Naive thymus-derived CD4-positive, alpha-beta T cell (primary cell): ENCODE measurements at regions not wholly inside any gene's neighbourhood (a gene's known extent, or its start where the extent isn't known, plus 50 kb on each side); places are given as distances from the start of the nearest gene placed in this dataset.

ENCODE experiments used
- ATAC-seq: fragments of 150-1000 bp; cut with Tn5 transposase; 2 replicates; pipeline ENCODE4 v1.10.0; 2021; ENCODE audit warnings: mild to moderate bottlenecking, moderate library complexity
- CTCF ChIA-PET: fragments of 350-600 bp; sonication (Branson Sonifier 250); formaldehyde crosslinking; loops from one replicate; lab custom pipeline; 2021; ENCODE audit warnings: antibody characterized with exemption; lab: Charles Lee
- POLR2A ChIA-PET: fragments of 350-600 bp; sonication (Branson Sonifier 250); formaldehyde crosslinking; loops from one replicate; lab custom pipeline; 2021; ENCODE audit warnings: antibody characterized with exemption, inconsistent platforms; lab: Charles Lee
- DNase-seq, 9 donors: peaks; one replicate each; pipeline versions ENCODE4 v3.0.0 to v3.0.0-alpha.2; 2020 to 2022; ENCODE audit warnings: mixed read lengths in 1 of 9
- H3K27ac ChIP-seq: one replicate; pipeline ENCODE4 v1.7.0; 2013; ENCODE audit warnings: mild to moderate bottlenecking, low read depth, low read length, moderate library complexity
- H3K27me3 ChIP-seq, 2 donors: one replicate each; pipeline ENCODE4 v1.7.0; 2013; ENCODE audit warnings: low read length in 2 of 2, mild to moderate bottlenecking in 2 of 2, moderate library complexity in 2 of 2; ENCODE audit not compliant: control insufficient read depth in 2 of 2, insufficient read depth in 2 of 2
- H3K36me3 ChIP-seq, 3 experiments: 1 replicate in 2 of 3; 2 replicates in 1 of 3; pipeline ENCODE4 v1.7.0; 2013; ENCODE audit warnings: low read length in 3 of 3, mild to moderate bottlenecking in 3 of 3, moderate library complexity in 1 of 3; ENCODE audit not compliant: insufficient read depth in 3 of 3, control insufficient read depth in 2 of 3
- H3K4me1 ChIP-seq, 2 donors: one replicate each; pipeline ENCODE4 v1.7.0; 2013; ENCODE audit warnings: low read length in 2 of 2, mild to moderate bottlenecking in 2 of 2, moderate library complexity in 1 of 2; ENCODE audit not compliant: control insufficient read depth in 2 of 2, insufficient read depth in 2 of 2
- H3K4me3 ChIP-seq: 2 replicates; pipeline ENCODE4 v1.7.0; 2013; ENCODE audit warnings: mild to moderate bottlenecking, low read length
- H3K9me3 ChIP-seq, 3 experiments: 1 replicate in 2 of 3; 2 replicates in 1 of 3; pipeline ENCODE4 v1.7.0; 2013; ENCODE audit warnings: low read length in 3 of 3; ENCODE audit not compliant: control insufficient read depth in 2 of 3
- H3K27ac Mint-ChIP-seq, 9 donors: one replicate each; pipeline ENCODE4 v1.8.0; 2020 to 2022; ENCODE audit warnings: mixed read lengths in 9 of 9, mild to moderate bottlenecking in 8 of 9, moderate library complexity in 5 of 9, inconsistent platforms in 2 of 9
- H3K27me3 Mint-ChIP-seq, 5 donors: one replicate each; pipeline ENCODE4 v1.8.0; 2021 to 2022; ENCODE audit warnings: mixed read lengths in 5 of 5, mild to moderate bottlenecking in 1 of 5
- H3K36me3 Mint-ChIP-seq, 5 donors: one replicate each; pipeline ENCODE4 v1.8.0; 2020 to 2022; ENCODE audit warnings: mixed read lengths in 5 of 5, mild to moderate bottlenecking in 3 of 5, inconsistent platforms in 1 of 5
- H3K4me1 Mint-ChIP-seq, 7 donors: one replicate each; pipeline ENCODE4 v1.8.0; 2020 to 2022; ENCODE audit warnings: mixed read lengths in 7 of 7, mild to moderate bottlenecking in 3 of 7, inconsistent platforms in 1 of 7
- H3K4me3 Mint-ChIP-seq, 10 donors: one replicate each; pipeline ENCODE4 v1.8.0; 2020 to 2022; ENCODE audit warnings: mild to moderate bottlenecking in 10 of 10, mixed read lengths in 10 of 10, moderate library complexity in 6 of 10, inconsistent platforms in 2 of 10
- H3K9me3 Mint-ChIP-seq, 11 donors: one replicate each; pipeline ENCODE4 v1.8.0; 2020 to 2022; ENCODE audit warnings: mixed read lengths in 11 of 11, mild to moderate bottlenecking in 4 of 11, inconsistent platforms in 1 of 11, moderate library complexity in 1 of 11
- intact Hi-C, 2 donors: fragments of 100-400 bp; cut with micrococcal nuclease; formaldehyde crosslinking; loops; one replicate each; pipeline ENCODE4 v1.15.1; 2023

- ChIA-PET CTCF (no interaction called here), POLR2A (no interaction called here)
- H3K27me3 Mint-ChIP-seq, result no peaks in the 10 kb centered on the region
- peaks cover 3 to 23% (median 8%) of the 10 kb centered on the region in 11 donors for H3K9me3 Mint-ChIP-seq
- H3K4me3 Mint-ChIP-seq, result no peak overlapping the region
- DNase-seq (no peak), ATAC-seq (no peak)
- intact Hi-C loops, result no loop called here
- Histone ChIP-seq H3K9me3 (no peaks in the 10 kb centered on the region), H3K36me3 (no peaks in the 10 kb centered on the region), H3K27me3 (no peaks in the 10 kb centered on the region), H3K27ac (no peak overlapping the region), H3K4me1 (no peaks in the 10 kb centered on the region), H3K4me3 (no peak overlapping the region)
- no peaks in the 10 kb centered on the region for H3K4me1 Mint-ChIP-seq
- no peaks in the 10 kb centered on the region for H3K36me3 Mint-ChIP-seq
- no peak overlapping the region for H3K27ac Mint-ChIP-seq
Observed at GRCh38 chr3:95088464-95088863, 1025.6 kb downstream of the NSUN3 start.

- POLR2A ChIA-PET, result no interaction called here
- Histone ChIP-seq H3K27ac (no peak overlapping the region), H3K9me3 (no peaks in the 10 kb centered on the region), H3K4me1 (no peaks in the 10 kb centered on the region), H3K36me3 (no peaks in the 10 kb centered on the region), H3K4me3 (no peak overlapping the region), H3K27me3 (no peaks in the 10 kb centered on the region)
- intact Hi-C loops, result no loop called here
- H3K4me3 Mint-ChIP-seq, result no peak overlapping the region
- ATAC-seq, result no peak
- H3K9me3 Mint-ChIP-seq, result peaks cover 0 to 16% (median 5%) of the 10 kb centered on the region in 11 donors
- no peaks in the 10 kb centered on the region for H3K36me3 Mint-ChIP-seq
- CTCF ChIA-PET, result no interaction called here
- DNase-seq, result no peak
- no peaks in the 10 kb centered on the region for H3K4me1 Mint-ChIP-seq
- H3K27ac Mint-ChIP-seq, result no peak overlapping the region
- H3K27me3 Mint-ChIP-seq, result no peaks in the 10 kb centered on the region
Observed at GRCh38 chr3:95097493-95097892, 1034.6 kb downstream of the NSUN3 start.

GRCh38 chr3:95120921-95121320 is 1058.1 kb downstream of the NSUN3 start:
- POLR2A ChIA-PET, result no interaction called here
- no peaks in the 10 kb centered on the region for H3K9me3 ChIP-seq

GRCh38 chr3:95123104-95123503 is 1060.2 kb downstream of the NSUN3 start:
- POLR2A ChIA-PET, result no interaction called here
- H3K27ac ChIP-seq, result no peak overlapping the region
- CTCF ChIA-PET, result no interaction called here
- no peak overlapping the region for H3K4me3 ChIP-seq
- H3K27me3 ChIP-seq, result no peaks in the 10 kb centered on the region
- no peak overlapping the region for H3K4me3 Mint-ChIP-seq
- H3K36me3 Mint-ChIP-seq, result no peaks in the 10 kb centered on the region
- no peaks in the 10 kb centered on the region for H3K36me3 ChIP-seq
- intact Hi-C loops, result no loop called here
- DNase-seq (no peak), ATAC-seq (no peak)
- peaks cover 0 to 38% (median 5%) of the 10 kb centered on the region in 11 donors for H3K9me3 Mint-ChIP-seq
- peak overlapping the region in 1 of 9 donors; percentile 30 for H3K27ac Mint-ChIP-seq
- H3K4me1 Mint-ChIP-seq, result no peaks in the 10 kb centered on the region
- no peaks in the 10 kb centered on the region for H3K4me1 ChIP-seq
- no peaks in the 10 kb centered on the region for H3K9me3 ChIP-seq
- no peaks in the 10 kb centered on the region for H3K27me3 Mint-ChIP-seq

More at GRCh38 chr3:95120921-95121320, 1058.1 kb downstream of the NSUN3 start:
- Histone ChIP-seq H3K27ac (no peak overlapping the region), H3K4me3 (no peak overlapping the region), H3K27me3 (no peaks in the 10 kb centered on the region), H3K36me3 (no peaks in the 10 kb centered on the region), H3K4me1 (no peaks in the 10 kb centered on the region)
- no peak overlapping the region for H3K27ac Mint-ChIP-seq
- H3K36me3 Mint-ChIP-seq, result no peaks in the 10 kb centered on the region
- intact Hi-C loops, result no loop called here
- no peaks in the 10 kb centered on the region for H3K4me1 Mint-ChIP-seq
- CTCF ChIA-PET, result no interaction called here
- H3K27me3 Mint-ChIP-seq, result no peaks in the 10 kb centered on the region
- H3K4me3 Mint-ChIP-seq, result no peak overlapping the region
- peaks cover 1 to 35% (median 6%) of the 10 kb centered on the region in 11 donors for H3K9me3 Mint-ChIP-seq
- no peak for ATAC-seq
- no peak for DNase-seq

GRCh38 chr3:95134693-95135413 is 1072.0 kb downstream of the NSUN3 start:
- H3K27ac ChIP-seq, result no peak overlapping the region
- no peaks in the 10 kb centered on the region for H3K27me3 ChIP-seq
- Mint-ChIP-seq H3K4me3 (no peak overlapping the region), H3K4me1 (no peaks in the 10 kb centered on the region), H3K36me3 (no peaks in the 10 kb centered on the region), H3K27me3 (no peaks in the 10 kb centered on the region), H3K9me3 (peaks cover 0 to 15% (median 4%) of the 10 kb centered on the region in 11 donors), H3K27ac (no peak overlapping the region)
- ChIA-PET CTCF (no interaction called here), POLR2A (interaction anchor here (0.8 kb wide), 1 partner anchor 106 kb away, joined by 3 read pairs; no protein-coding TSS in a partner anchor)
- ATAC-seq (no peak), DNase-seq (no peak)
- no peaks in the 10 kb centered on the region for H3K36me3 ChIP-seq
- no peak overlapping the region for H3K4me3 ChIP-seq
- H3K9me3 ChIP-seq, result no peaks in the 10 kb centered on the region
- intact Hi-C loops, result no loop called here
- H3K4me1 ChIP-seq, result no peaks in the 10 kb centered on the region

- H3K36me3 Mint-ChIP-seq, result no peaks in the 10 kb centered on the region
- H3K4me1 Mint-ChIP-seq, result no peaks in the 10 kb centered on the region
- intact Hi-C loops, result no loop called here
- H3K27ac Mint-ChIP-seq, result no peak overlapping the region
- Histone ChIP-seq H3K4me3 (no peak overlapping the region), H3K4me1 (no peaks in the 10 kb centered on the region), H3K9me3 (no peaks in the 10 kb centered on the region), H3K27ac (no peak overlapping the region), H3K27me3 (no peaks in the 10 kb centered on the region), H3K36me3 (no peaks in the 10 kb centered on the region)
- peaks cover 0 to 9% (median 5%) of the 10 kb centered on the region in 11 donors for H3K9me3 Mint-ChIP-seq
- ChIA-PET CTCF (no interaction called here), POLR2A (no interaction called here)
- DNase-seq, result no peak
- ATAC-seq, result no peak
- H3K27me3 Mint-ChIP-seq, result no peaks in the 10 kb centered on the region
- no peak overlapping the region for H3K4me3 Mint-ChIP-seq
Observed at GRCh38 chr3:95148107-95148506, 1085.2 kb downstream of the NSUN3 start.

- Histone ChIP-seq H3K36me3 (no peaks in the 10 kb centered on the region), H3K27ac (no peak overlapping the region), H3K27me3 (no peaks in the 10 kb centered on the region), H3K4me3 (no peak overlapping the region), H3K9me3 (no peaks in the 10 kb centered on the region), H3K4me1 (no peaks in the 10 kb centered on the region)
- no peak overlapping the region for H3K4me3 Mint-ChIP-seq
- intact Hi-C loops, result no loop called here
- ChIA-PET POLR2A (no interaction called here), CTCF (no interaction called here)
- no peaks in the 10 kb centered on the region for H3K36me3 Mint-ChIP-seq
- no peak for ATAC-seq
- no peaks in the 10 kb centered on the region for H3K4me1 Mint-ChIP-seq
- H3K27me3 Mint-ChIP-seq, result no peaks in the 10 kb centered on the region
- no peak for DNase-seq
- H3K27ac Mint-ChIP-seq, result no peak overlapping the region
- peaks cover 0 to 17% (median 7%) of the 10 kb centered on the region in 11 donors for H3K9me3 Mint-ChIP-seq
Observed at GRCh38 chr3:95151590-95151989, 1088.7 kb downstream of the NSUN3 start.
